ENCODE measurements at regions not wholly inside any gene's neighbourhood (a gene's known extent, or its start where the extent isn't known, plus 50 kb on each side); places are given as distances from the start of the nearest gene placed in this dataset.
"Not testable (repeated sequence)": the region's sequence is repeated elsewhere in the genome, so short reads cannot be mapped to it uniquely, and the experiment has no call there.

GRCh38 chr5:136615251-136616119 lies 250.1 kb upstream of the TRPC7 start:
- DNase-seq = no peak

DNA sequence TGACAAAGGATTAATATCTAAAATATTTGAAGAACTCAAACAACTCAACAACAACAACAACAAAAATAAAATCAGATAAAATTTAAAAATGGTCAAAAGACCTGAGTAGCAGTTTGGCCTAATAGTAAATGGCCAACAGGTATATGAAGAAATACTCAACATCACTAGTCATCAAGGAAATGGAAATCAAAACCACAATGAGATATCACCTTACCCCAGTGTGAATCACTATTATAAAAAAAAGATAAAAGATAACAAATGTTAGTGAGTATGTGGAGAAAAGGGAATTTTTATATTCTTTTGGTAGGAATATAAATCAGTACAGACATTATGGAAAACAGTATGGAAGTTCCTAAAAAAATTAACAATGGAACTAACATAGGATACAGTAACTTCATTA lies 247.9 kb upstream of the TRPC7 start:
- peak in 1 of 2 experiments; percentile 57 for DNase-seq

DNA sequence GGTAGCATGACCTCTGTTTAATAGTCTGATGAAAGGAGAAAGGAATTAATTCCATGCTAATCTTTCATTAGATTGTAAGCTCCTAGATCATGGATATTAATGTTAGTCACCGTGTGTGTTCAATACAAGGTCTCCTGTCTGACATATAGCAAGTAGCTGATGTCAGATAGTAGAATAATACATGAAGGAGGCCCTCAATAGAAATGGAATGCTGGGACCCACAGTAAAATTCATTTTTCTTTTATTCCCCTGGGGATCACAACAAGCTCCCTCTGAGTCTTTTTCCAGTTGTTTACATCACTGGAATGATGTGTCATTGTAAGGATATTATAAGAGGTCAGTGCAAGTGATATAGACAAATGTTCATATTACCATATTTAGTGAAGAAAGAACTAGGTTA lies 240.3 kb upstream of the TRPC7 start:
- no peak for DNase-seq

DNA sequence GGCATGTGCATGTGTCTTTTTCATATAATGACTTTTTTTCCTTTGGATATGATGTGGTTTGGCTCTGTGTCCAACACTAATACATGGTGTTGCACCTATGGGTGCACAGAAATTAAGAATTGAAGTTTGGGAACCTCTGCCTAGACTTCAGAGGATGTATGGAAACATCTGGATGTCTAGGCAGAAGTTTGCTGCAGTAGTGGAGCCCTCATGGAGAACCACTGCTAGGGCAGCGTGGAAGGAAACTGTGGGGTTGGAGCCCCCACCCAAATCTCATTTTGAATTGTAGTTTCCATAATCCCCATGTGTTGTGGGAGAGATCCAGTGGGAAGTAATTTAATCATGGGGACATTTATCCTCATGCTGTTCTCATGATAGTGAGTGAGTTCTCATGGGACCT lies 235.0 kb upstream of the TRPC7 start:
- no peak for DNase-seq

GRCh38 chr5:136598802-136599404 lies 233.6 kb upstream of the TRPC7 start:
- DNase-seq = no peak

GRCh38 chr5:136594416-136594815 lies 229.1 kb upstream of the TRPC7 start:
- DNase-seq = peak in 1 of 2 experiments; percentile 58

GRCh38 chr5:136590581-136590980 lies 225.2 kb upstream of the TRPC7 start:
- DNase-seq = no peak

DNA sequence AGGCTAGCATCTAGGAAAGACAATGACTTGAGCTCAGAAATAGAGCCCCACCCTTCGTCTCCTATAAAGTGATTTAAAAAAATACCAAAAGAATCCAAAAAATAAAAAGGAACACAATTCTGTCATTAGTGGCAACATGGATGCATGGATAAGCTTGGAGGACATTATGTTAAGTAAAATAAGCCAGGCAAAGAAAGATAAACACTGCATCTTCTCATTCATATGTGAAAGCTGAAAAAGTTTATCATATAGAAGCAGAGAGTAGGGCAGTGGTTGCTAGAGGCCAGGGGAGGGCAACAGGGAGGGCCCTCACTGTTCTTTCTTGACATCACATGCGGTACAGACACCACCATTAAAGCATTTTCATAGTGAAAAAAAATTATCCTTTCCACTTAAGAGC lies 220.9 kb upstream of the TRPC7 start:
- DNase-seq = no peak

DNA sequence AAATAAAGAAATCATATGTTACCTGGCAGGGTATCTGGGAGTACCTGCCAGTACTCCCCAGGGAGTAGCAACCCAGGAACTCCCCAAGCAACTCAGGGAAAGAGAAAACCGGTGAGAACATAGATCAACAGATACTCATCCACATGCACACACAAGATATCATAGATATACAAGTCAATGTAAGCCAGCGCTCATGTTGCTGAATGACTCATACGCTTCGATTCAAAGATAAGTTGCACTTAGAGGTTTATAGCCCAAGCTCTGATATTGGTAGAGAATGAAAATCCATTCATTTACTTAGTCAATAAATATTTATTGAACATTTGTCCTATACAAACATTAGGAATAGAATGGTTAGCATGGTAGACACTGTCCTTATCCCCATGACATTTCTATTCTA lies 219.1 kb upstream of the TRPC7 start:
- no peak for DNase-seq

GRCh38 chr5:136579238-136579637 lies 213.9 kb upstream of the TRPC7 start:
- DNase-seq = no peak

DNA sequence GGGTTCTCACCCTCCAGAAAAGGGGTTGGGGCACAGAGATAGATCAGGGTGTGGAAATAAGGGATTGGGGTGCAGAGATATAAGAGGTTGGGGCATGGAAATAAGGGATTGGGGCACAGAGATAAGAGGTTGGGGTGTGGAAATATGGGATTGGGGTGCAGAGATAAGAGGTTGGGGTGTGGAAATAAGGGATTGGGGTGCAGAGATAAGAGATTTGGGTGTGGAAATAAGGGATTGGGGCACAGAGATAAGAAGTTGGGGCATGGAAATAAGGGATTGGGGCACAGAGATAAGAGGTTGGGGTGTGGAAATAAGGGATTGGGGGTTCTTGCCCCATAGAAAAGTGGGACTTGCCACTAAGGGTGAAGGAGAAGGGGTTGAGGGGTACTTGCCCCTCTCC lies 204.5 kb upstream of the TRPC7 start:
- not testable (repeated sequence) for DNase-seq

DNA sequence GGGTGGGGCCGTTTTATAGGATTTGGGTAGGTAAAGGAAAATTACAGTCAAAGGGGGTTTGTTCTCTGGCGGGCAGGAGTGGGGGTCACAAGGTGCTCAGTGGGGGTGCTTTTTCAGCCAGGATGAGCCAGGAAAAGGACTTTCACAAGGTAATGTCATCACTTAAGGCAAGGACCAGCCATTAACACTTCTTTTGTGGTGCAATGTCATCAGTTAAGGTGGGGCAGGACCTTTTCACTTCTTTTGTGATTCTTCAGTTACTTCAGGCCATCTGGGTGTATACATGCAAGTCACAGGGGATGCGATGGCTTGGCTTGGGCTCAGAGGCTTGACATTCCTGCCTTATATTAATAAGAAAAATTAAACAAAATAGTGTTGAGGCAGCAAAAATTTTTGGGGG lies 200.1 kb upstream of the TRPC7 start:
- DNase-seq = not testable (repeated sequence)

GRCh38 chr5:136565050-136565449 lies 199.7 kb upstream of the TRPC7 start:
- not testable (repeated sequence) for DNase-seq

DNA sequence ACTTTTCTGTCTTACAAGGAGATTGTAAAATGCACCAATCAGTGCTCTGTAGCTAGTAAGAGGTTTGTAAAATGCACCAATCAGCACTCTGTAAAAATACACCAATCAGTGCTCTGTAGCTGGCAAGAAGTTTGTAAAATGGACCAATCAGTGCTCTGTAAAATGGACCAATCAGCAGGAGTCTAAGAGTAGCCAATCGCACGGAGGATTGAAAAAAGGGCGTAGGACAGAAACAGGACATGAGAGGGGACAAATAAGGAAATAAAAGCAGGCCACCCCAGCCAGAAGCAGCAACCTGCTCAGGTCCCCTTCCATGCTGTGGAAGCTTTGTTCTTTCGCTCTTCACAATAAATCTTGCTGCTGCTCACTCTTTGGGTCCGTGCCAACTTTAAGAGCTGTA lies 199.1 kb upstream of the TRPC7 start:
- not testable (repeated sequence) for DNase-seq

DNA sequence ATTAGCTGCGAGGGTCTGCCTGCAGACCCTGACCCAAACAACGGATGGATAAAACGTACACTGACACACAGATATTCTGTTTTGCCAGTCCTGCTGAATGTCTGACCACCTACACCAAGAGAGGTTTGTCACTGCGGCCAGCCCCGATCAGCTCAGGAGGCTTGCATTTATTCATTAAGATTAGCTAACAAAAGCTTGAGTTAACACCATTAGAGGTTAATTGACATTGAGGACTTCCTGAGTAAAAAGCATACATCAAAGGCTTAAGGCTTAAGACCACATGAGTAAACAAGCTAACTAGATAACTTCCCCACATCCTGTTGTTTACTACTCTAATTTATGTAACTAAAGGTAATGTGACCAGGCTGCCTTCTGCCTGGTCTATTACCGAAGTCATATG lies 198.1 kb upstream of the TRPC7 start:
- DNase-seq = no peak

GRCh38 chr5:136560126-136560525 lies 194.8 kb upstream of the TRPC7 start:
- no peak for DNase-seq

DNA sequence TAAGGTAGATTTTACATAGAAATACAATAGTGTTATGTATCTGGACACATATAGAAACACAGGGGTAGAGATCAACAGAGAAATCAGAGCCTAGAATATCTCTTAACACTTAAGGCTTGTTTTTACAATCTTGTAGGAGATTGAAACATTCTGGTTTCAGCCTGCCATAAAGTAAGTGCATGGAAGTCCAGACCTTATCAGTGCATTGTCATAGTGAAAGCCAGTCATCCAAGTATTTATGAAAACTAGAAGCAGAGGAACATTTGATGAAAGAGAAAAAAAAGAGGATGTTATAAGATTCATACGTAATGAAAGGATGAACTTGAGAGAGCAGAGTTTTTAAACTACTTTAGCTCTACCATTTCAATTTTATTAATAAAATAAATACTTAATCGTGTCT lies 194.3 kb upstream of the TRPC7 start:
- DNase-seq = no peak

- DNase-seq = not testable (repeated sequence)
Measured at GRCh38 chr5:136547096-136547495, 181.8 kb upstream of the TRPC7 start.

DNA sequence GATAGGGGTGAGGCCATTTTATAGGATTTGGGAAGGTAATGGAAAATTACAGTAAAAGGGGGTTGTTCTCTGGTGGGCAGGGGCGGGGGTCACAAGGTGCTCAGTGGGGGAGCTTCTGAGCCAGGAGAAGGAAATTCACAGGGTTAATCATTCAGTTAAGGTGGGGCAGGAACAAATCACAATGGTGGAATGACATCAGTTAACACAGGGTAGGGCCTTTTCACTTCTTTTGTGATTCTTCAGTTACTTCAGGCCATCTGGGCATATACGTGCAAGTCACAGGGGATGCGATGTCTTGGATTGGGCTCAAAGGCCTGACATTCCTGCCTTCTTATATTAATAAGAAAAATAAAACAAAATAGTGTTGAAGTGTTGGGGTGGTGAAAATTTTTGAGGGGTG lies 181.1 kb upstream of the TRPC7 start:
- DNase-seq = not testable (repeated sequence)

DNA sequence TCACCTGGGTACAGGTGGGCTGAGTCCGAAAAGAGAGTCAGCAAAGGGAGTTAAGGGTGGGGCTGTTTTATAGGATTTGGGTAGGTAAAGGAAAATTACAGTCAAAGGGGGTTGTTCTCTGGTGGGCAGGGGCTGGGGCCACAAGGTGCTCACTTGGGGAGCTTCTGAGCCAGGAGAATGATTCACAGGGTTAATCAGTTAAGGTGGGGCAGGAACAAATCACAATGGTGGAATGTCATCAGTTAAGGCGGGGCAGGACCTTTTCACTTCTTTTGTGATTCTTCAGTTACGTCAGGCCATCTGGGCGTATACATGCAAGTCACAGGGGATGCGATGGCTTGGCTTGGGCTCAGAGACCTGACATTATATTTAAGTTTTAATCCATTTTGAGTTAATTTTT lies 179.7 kb upstream of the TRPC7 start:
- DNase-seq = not testable (repeated sequence)

DNA sequence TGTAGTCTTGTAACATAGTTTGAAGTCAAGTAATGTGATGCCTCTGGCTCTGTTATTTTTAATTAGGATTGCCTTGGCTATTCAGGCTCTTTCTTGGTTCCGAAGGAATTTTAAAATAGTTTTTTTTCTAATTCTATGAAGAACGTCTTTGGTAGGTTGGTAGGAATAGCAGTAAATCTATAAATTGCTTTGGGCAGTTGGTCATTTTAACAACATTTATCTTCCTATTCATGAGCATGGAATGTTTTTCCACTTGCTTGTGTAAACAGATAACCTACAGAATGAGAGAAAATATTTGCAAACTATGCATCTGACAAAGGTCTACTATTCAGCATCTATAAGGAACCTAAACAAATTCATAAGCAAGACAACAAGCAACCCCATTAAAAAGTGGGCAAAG lies 173.2 kb upstream of the TRPC7 start:
- no peak for DNase-seq

DNA sequence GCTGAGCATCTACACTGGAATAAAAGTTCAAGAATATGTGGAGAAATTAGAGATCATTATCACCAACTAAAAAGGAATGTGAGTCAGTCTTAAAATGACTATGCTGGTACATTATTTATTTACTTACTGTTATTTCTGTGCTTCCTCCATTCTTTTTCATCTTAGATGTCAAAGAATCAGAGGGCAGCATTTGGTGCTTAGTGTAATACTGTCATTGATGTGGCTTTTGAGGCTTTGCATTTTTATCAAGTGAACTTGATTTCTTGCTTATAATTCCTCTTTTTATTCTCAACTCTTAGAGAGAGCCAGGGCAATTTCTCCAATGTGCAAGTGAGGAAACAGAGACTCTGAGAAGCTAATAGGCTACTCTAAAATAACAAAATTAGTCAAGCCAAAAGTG lies 163.7 kb upstream of the TRPC7 start:
- DNase-seq = no peak

- no peak for DNase-seq
Measured at GRCh38 chr5:136528481-136529030, 163.2 kb upstream of the TRPC7 start.

DNA sequence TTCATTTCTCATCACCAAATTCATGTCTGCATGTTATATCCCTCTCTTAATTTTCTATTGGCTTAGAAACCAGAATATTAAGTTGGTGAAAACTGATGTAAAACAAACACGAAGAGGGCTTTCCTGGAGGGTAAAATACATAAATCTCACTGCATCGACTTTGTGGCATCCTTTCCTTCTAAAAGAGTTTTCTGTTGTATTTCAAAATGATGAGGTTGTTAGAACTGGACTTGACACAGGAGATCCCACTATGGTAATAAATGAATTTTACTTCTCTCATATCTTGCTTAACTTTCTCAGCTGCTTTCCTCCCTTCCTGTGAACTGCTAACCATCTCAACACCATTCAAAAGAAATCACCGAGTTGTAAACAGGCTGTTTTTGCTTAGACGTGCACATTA lies 162.0 kb upstream of the TRPC7 start:
- no peak for DNase-seq

All from SW 1271 (cell line).